GM12878 (cell line): ENCODE measurements at regions not wholly inside any gene's neighbourhood (a gene's known extent, or its start where the extent isn't known, plus 50 kb on each side); places are given as distances from the start of the nearest gene placed in this dataset.

ENCODE experiments used
- ATAC-seq: fragments of 200-7000 bp; cut with Tn5 transposase; 3 replicates; pipeline ENCODE4 v1.9.1; 2020; ENCODE audit warnings: mild to moderate bottlenecking, moderate library complexity
- BruUV-seq: library from RNA; stranded (reverse); fragments of 400-500 nt; replicated peaks from 2 replicates; lab custom pipeline; 2021; lab: Mats Ljungman, UMichigan
- CTCF ChIA-PET: fragments of 300-600 bp; sonication (Branson Sonifier 250); formaldehyde crosslinking; extraction: SDS; loops from one replicate; lab custom pipeline; 2021; ENCODE audit warnings: inconsistent platforms; lab: Yijun Ruan, JAX
- POLR2A ChIA-PET: fragments of 350-600 bp; formaldehyde crosslinking; extraction: SDS; loops from one replicate; lab custom pipeline; 2021; ENCODE audit warnings: inconsistent platforms; lab: Charles Lee
- RAD21 ChIA-PET: fragments of 300-600 bp; sonication (Branson Sonifier 250); formaldehyde crosslinking; loops from one replicate; lab custom pipeline; 2023; ENCODE audit warnings: antibody characterized with exemption; ENCODE audit not compliant: unreplicated experiment; lab: Charles Lee
- SMC1A ChIA-PET: fragments of 300-600 bp; sonication (Branson Sonifier 250); formaldehyde crosslinking; loops from one replicate; lab custom pipeline; 2023; ENCODE audit not compliant: unreplicated experiment, uncharacterized antibody; lab: Charles Lee
- DNase-seq: peaks from one replicate; pipeline ENCODE4 v3.0.0-alpha.2; 2011; ENCODE audit warnings: low read depth, low spot score
- FAIRE-seq: peaks from 3 replicates; lab custom pipeline; 2011; peaks lifted over from hg19 to GRCh38; lab: Jason Lieb, UNC
- H2AFZ ChIP-seq: 2 replicates; pipeline ENCODE4 v1.6.0; 2011; ENCODE audit warnings: low read depth, low read length, control low read depth; ENCODE audit not compliant: control insufficient read depth
- H3K27ac ChIP-seq: 2 replicates; pipeline ENCODE4 v1.5.1; 2011; ENCODE audit warnings: control low read depth; ENCODE audit not compliant: control insufficient read depth, insufficient read depth
- H3K27me3 ChIP-seq, 2 experiments: replicated peaks in 1 of 2; 2 replicates each; pipeline versions ENCODE4 v1.6.0 to v1.6.1; 2011; ENCODE audit warnings: low read length in 1 of 2; ENCODE audit not compliant: control insufficient read depth in 2 of 2, insufficient read depth in 2 of 2
- H3K36me3 ChIP-seq, 2 experiments: 2 replicates each; pipeline ENCODE4 v1.5.1; 2011; ENCODE audit warnings: low read length in 1 of 2; ENCODE audit not compliant: control insufficient read depth in 2 of 2, insufficient read depth in 2 of 2
- H3K4me1 ChIP-seq: 2 replicates; pipeline ENCODE4 v1.6.1; 2011; ENCODE audit warnings: mild to moderate bottlenecking, low read length, moderate library complexity, mixed read lengths; ENCODE audit not compliant: control insufficient read depth, insufficient read depth
- H3K4me2 ChIP-seq: 2 replicates; pipeline ENCODE4 v1.6.0; 2011; ENCODE audit warnings: control low read depth; ENCODE audit not compliant: control insufficient read depth, insufficient read depth
- H3K4me3 ChIP-seq: fragments of 200-600 bp; sonication (generic); 2 replicates; pipeline ENCODE4 v1.5.1; 2016
- H3K79me2 ChIP-seq: 2 replicates; pipeline ENCODE4 v1.6.0; 2011; ENCODE audit warnings: low read length; ENCODE audit not compliant: control insufficient read depth, insufficient read depth
- H3K9ac ChIP-seq: 2 replicates; pipeline ENCODE4 v1.8.0; 2011; ENCODE audit warnings: low read length, control low read depth, mixed read lengths; ENCODE audit not compliant: control insufficient read depth, insufficient read depth
- H3K9me3 ChIP-seq: replicated peaks from 3 replicates; pipeline ENCODE4 v1.5.1; 2011; ENCODE audit warnings: mild to moderate bottlenecking, low read length; ENCODE audit not compliant: control insufficient read depth, insufficient read depth
- H4K20me1 ChIP-seq: 2 replicates; pipeline ENCODE4 v1.6.0; 2011; ENCODE audit not compliant: control insufficient read depth, insufficient read depth
- CREB1 ChIP-seq: IDR thresholded peaks from 2 replicates; pipeline ENCODE4 v1.6.1; 2012; ENCODE audit warnings: low read depth, mild to moderate bottlenecking, inconsistent platforms
- HCFC1 ChIP-seq: fragments of 150-350 bp; IDR thresholded peaks from 2 replicates; pipeline ENCODE4 v1.6.1; 2014; ENCODE audit warnings: low read length
- MTA2 ChIP-seq: fragments of 450-650 bp; IDR thresholded peaks from 2 replicates; pipeline ENCODE4 v1.6.1; 2016; ENCODE audit warnings: low read depth, mild to moderate bottlenecking, moderate library complexity
- NR2C2 ChIP-seq: IDR thresholded peaks from 2 replicates; pipeline ENCODE4 v1.6.1; 2011; ENCODE audit warnings: borderline replicate concordance, low read depth; ENCODE audit not compliant: control insufficient read depth, insufficient read length
- POU2F2 ChIP-seq: IDR thresholded peaks from 3 replicates; pipeline ENCODE4 v1.6.1; 2011; ENCODE audit warnings: low read depth, mild to moderate bottlenecking, low read length, borderline replicate concordance
- ZNF217 ChIP-seq: fragments of 450-650 bp; IDR thresholded peaks from 2 replicates; pipeline ENCODE4 v1.6.1; 2017; ENCODE audit warnings: antibody characterized with exemption, mild to moderate bottlenecking
- WGBS: methylation state at CpG from one replicate; pipeline ENCODE4 v1.1.6; 2016; ENCODE audit warnings: low lambda C conversion rate; ENCODE audit not compliant: insufficient replicate concordance, insufficient coverage; ENCODE audit errors: missing lambda C conversion rate; 5-methylcytosine and 5-hydroxymethylcytosine counted together
- in situ Hi-C: fragments of 300-500 bp; cut with MboI; formaldehyde crosslinking; loops from 9 replicates; pipeline ENCODE4 v1.14.3; 2018; ENCODE audit warnings: mixed read lengths
- intact Hi-C: fragments of 100-400 bp; cut with micrococcal nuclease; formaldehyde crosslinking; loops from one replicate; pipeline ENCODE4 v1.14.2; 2022; ENCODE audit not compliant: unreplicated experiment
- TF ChIP-seq, protein P1 (sequence below): fragments of 150-350 bp; IDR thresholded peaks from 2 replicates; pipeline ENCODE4 v1.6.1; 2014; ENCODE audit warnings: mild to moderate bottlenecking, low read depth, low read length

DNA sequence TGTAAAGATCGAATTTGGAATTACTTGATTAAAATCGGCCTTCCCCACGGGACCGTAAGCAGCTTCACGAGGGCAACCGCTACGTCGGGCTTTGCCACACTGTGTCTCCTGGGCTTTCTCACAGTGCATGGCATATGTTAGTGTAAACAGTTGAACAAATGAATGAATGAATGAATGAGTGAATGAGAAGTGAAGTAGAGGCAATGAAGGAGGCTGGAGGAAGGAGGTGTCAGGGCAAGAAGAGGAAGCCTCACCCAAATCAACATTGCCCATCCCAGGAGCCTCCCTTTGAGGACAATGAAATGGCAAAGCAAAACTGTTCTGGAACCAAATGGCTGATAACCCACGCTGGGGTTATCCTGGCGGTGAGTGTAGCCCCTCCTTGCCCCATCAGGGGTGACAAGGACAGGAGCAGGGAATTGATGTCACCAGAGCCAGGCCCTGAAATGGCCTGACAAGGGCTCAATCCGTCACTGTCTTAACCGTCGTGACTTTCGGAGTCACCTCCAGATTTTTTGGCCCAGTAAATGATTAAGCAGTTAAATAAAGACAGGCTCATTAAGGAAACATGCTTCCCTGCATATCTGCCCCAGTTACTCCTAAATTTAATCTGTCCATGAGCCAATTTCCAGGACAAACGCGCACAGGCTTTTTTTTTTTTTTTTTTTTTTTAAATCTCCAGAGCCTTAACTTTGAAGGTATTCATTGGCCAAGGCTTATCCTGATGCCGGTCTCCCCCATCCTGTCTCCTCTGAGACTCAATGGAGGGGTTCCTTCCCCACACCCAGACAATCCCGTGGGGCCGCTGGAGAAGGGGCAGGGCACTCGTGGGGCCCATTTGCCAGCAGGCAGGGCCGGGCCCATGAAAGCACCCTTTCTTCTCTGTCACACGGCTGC, 88.4 kb upstream of the BOD1 start:
- intact Hi-C loops: no loop called here
- Histone ChIP-seq H2AFZ (no peak overlapping the region), H3K9ac (no peak overlapping the region), H3K4me2 (no peak overlapping the region), H3K36me3 (no peaks in the 10 kb centered on the region), H3K4me3 (no peak overlapping the region)
- SMC1A ChIA-PET: no interaction called here
- 88% methylated on average over 21 of the region's 22 CpGs for WGBS
- ATAC-seq (no peak), DNase-seq (no peak)
- no peak for TF ChIP-seq POU2F2
- TF ChIP-seq, all 136 proteins: peak for 0
- Histone ChIP-seq H3K9me3 (no peaks in the 10 kb centered on the region), H3K27ac (no peak overlapping the region), H3K4me1 (peaks cover 12% of the 10 kb centered on the region), H3K27me3 (no peaks in the 10 kb centered on the region), H4K20me1 (no peaks in the 10 kb centered on the region), H3K79me2 (no peaks in the 10 kb centered on the region)
- in situ Hi-C loops: no loop called here
- FAIRE-seq: no peak
- CTCF ChIA-PET: no interaction called here
- POLR2A ChIA-PET: no interaction called here
- no TSS peak for BruUV-seq
- RAD21 ChIA-PET: no interaction called here

DNA sequence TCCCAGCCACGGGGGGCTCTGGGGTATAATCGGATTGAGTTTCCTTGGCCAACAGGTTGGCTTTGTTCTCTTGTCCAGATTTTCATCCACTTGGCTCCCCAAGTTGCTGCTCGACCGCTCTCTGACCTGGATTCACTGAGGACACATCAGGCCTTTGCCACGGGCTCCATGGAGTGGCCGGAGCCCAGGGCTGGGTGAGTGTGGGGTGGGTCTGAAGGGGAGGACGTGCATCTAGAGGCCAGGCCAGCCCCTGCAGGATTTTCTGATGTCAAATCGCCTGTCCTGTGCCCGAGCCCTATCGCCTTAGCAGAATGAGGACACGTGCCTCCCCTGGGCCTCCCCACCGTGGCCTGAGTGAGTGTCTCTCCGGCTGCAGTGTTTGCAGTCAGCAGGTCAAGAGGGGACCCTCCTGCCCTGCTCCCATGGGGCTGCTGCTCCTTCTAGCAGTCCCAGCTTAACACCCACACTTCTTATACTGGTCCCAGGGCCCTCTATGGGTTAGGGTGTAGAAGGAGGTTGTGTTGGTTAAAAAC, 89.1 kb upstream of the BOD1 start:
- no peaks in the 10 kb centered on the region for H3K36me3 ChIP-seq
- H2AFZ ChIP-seq: no peak overlapping the region
- ChIA-PET CTCF (no interaction called here), SMC1A (no interaction called here), POLR2A (no interaction called here), RAD21 (no interaction called here)
- no TSS peak for BruUV-seq
- no peak overlapping the region for H3K4me3 ChIP-seq
- no peak overlapping the region for H3K9ac ChIP-seq
- no peaks in the 10 kb centered on the region for H4K20me1 ChIP-seq
- in situ Hi-C loops (no loop called here), intact Hi-C loops (no loop called here)
- DNase-seq: no peak
- WGBS: 89% methylated on average over 13 of the region's 13 CpGs
- H3K4me1 ChIP-seq: peaks cover 7% of the 10 kb centered on the region
- TF ChIP-seq HCFC1 (no peak), ZNF217 (no peak), NR2C2 (no peak), MTA2 (no peak), CREB1 (no peak)
- TF ChIP-seq, protein P1, sequence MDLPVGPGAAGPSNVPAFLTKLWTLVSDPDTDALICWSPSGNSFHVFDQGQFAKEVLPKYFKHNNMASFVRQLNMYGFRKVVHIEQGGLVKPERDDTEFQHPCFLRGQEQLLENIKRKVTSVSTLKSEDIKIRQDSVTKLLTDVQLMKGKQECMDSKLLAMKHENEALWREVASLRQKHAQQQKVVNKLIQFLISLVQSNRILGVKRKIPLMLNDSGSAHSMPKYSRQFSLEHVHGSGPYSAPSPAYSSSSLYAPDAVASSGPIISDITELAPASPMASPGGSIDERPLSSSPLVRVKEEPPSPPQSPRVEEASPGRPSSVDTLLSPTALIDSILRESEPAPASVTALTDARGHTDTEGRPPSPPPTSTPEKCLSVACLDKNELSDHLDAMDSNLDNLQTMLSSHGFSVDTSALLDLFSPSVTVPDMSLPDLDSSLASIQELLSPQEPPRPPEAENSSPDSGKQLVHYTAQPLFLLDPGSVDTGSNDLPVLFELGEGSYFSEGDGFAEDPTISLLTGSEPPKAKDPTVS: no peak
- ATAC-seq: no peak
- H3K27me3 ChIP-seq: no peaks in the 10 kb centered on the region
- H3K79me2 ChIP-seq: no peaks in the 10 kb centered on the region
- FAIRE-seq: no peak
- no peak overlapping the region for H3K27ac ChIP-seq
- H3K9me3 ChIP-seq: no peaks in the 10 kb centered on the region
- H3K4me2 ChIP-seq: no peak overlapping the region
